ENCODE measurements at regions not wholly inside any gene's neighbourhood (a gene's known extent, or its start where the extent isn't known, plus 50 kb on each side); places are given as distances from the start of the nearest gene placed in this dataset.

DNA sequence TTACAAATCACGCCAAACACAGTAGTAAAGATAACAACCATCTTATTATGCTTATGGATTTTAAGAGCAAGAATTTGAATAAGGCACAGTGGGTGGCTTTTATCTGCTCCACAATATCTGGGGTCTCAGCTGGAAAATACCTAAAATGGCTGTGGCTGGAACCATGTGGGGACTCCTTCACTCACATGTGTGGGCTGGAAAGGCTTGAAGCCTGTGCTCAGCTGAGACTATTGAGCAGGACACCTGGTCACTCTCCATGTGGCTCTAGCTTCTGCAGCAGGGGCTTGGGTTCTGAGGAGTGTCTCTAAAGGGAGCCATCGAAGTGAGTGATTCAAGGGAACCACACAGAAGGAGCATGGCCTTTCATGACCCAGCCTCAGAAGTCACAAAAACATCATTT, 239.6 kb upstream of the B3GALT2 start:
- Histone ChIP-seq H3K36me3 (ENCODE audit: control insufficient read depth in 3 of 3, insufficient read depth in 3 of 3, low read length in 3 of 3) (no peaks in the 10 kb centered on the region), H3K9ac (ENCODE audit: low read depth in 1 of 3, low read length in 3 of 3) (no peak overlapping the region), H3K27ac (ENCODE audit: low read depth, low read length) (no peak overlapping the region), H3K9me3 (ENCODE audit: control insufficient read depth in 3 of 3, low read length in 3 of 3) (no peaks in the 10 kb centered on the region), H3K4me3 (ENCODE audit: low read length in 3 of 3) (no peak overlapping the region), H3K27me3 (ENCODE audit: control insufficient read depth in 3 of 3, insufficient read depth in 3 of 3, low read length in 3 of 3) (no peaks in the 10 kb centered on the region), H3K4me1 (ENCODE audit: control insufficient read depth in 3 of 3, insufficient read depth in 3 of 3, low read length in 3 of 3) (no peaks in the 10 kb centered on the region)

DNA sequence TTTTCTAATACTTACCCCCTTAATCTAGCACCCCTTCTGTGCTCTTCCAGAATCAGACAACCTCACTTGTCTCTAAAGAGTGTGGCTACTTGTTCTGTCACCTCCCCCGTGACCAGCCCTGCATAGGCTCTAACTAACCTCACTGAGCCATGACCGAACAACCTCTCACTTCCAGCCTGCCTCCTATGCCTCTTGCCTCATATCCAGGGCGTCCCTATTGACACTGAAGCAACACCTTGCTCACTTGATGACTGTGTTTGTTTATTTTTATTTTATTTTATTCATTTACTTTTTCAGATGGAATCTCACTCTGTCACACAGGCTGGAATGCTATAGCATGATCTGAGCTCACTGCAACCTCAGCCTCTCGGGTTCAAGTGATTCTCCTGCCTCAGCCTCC, 235.1 kb upstream of the B3GALT2 start:
- H3K27ac ChIP-seq (ENCODE audit: low read depth, low read length): no peak overlapping the region
- peaks cover 0 to 4% (median 0%) of the 10 kb centered on the region in 3 donors for H3K4me1 ChIP-seq (ENCODE audit: control insufficient read depth in 3 of 3, insufficient read depth in 3 of 3, low read length in 3 of 3)
- no peaks in the 10 kb centered on the region for H3K36me3 ChIP-seq (ENCODE audit: control insufficient read depth in 3 of 3, insufficient read depth in 3 of 3, low read length in 3 of 3)
- no peak overlapping the region for H3K4me3 ChIP-seq (ENCODE audit: low read length in 3 of 3)
- H3K9me3 ChIP-seq (ENCODE audit: control insufficient read depth in 3 of 3, low read length in 3 of 3): no peaks in the 10 kb centered on the region
- H3K9ac ChIP-seq (ENCODE audit: low read depth in 1 of 3, low read length in 3 of 3): no peak overlapping the region
- no peaks in the 10 kb centered on the region for H3K27me3 ChIP-seq (ENCODE audit: control insufficient read depth in 3 of 3, insufficient read depth in 3 of 3, low read length in 3 of 3)

DNA sequence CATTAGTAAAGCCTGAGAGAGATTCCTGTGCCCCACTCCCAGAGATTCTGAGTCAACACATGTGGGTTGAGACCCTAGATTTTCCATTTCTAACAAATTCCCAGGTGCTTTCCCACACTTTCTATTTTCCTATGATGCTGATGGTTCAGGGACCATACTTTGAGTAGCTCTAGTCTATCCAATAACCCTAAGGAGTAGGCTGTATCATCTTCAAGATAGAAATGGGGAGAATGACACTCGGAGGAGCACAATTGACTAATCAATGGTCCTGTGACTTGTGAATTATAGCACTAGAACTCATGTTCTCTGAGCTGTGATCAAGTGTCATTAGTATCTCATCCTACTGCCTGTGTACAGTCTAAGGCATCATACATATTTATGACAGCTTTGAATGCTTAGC, 232.9 kb upstream of the B3GALT2 start:
- Histone ChIP-seq H3K27ac (ENCODE audit: low read depth, low read length) (no peak overlapping the region), H3K9ac (ENCODE audit: low read depth in 1 of 3, low read length in 3 of 3) (no peak overlapping the region), H3K4me3 (ENCODE audit: low read length in 3 of 3) (no peak overlapping the region), H3K4me1 (ENCODE audit: control insufficient read depth in 3 of 3, insufficient read depth in 3 of 3, low read length in 3 of 3) (peaks cover 0 to 4% (median 0%) of the 10 kb centered on the region in 3 donors), H3K36me3 (ENCODE audit: control insufficient read depth in 3 of 3, insufficient read depth in 3 of 3, low read length in 3 of 3) (no peaks in the 10 kb centered on the region), H3K9me3 (ENCODE audit: control insufficient read depth in 3 of 3, low read length in 3 of 3) (no peaks in the 10 kb centered on the region), H3K27me3 (ENCODE audit: control insufficient read depth in 3 of 3, insufficient read depth in 3 of 3, low read length in 3 of 3) (no peaks in the 10 kb centered on the region)

DNA sequence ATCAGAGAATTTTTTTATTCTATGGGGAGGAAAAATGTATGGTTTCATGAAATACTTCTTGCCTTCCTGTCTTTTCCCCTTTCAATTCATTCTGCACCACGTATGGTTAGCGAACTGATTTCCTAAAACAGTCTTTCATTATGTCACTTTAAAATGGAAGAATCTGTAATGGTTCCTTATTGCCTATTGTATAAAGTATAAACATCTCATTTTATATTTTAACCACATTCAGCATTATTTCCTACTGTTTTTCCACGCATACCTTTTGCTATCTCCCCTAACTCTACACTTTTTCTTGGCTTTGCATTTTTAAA, 232.3 kb upstream of the B3GALT2 start:
- Histone ChIP-seq H3K27me3 (ENCODE audit: control insufficient read depth in 3 of 3, insufficient read depth in 3 of 3, low read length in 3 of 3) (no peaks in the 10 kb centered on the region), H3K4me3 (ENCODE audit: low read length in 3 of 3) (peak overlapping the region; percentile 19 to 61 (median 22)), H3K9me3 (ENCODE audit: control insufficient read depth in 3 of 3, low read length in 3 of 3) (no peaks in the 10 kb centered on the region), H3K4me1 (ENCODE audit: control insufficient read depth in 3 of 3, insufficient read depth in 3 of 3, low read length in 3 of 3) (peaks cover 0 to 4% (median 0%) of the 10 kb centered on the region in 3 donors), H3K36me3 (ENCODE audit: control insufficient read depth in 3 of 3, insufficient read depth in 3 of 3, low read length in 3 of 3) (no peaks in the 10 kb centered on the region), H3K27ac (ENCODE audit: low read depth, low read length) (no peak overlapping the region), H3K9ac (ENCODE audit: low read depth in 1 of 3, low read length in 3 of 3) (no peak overlapping the region)

DNA sequence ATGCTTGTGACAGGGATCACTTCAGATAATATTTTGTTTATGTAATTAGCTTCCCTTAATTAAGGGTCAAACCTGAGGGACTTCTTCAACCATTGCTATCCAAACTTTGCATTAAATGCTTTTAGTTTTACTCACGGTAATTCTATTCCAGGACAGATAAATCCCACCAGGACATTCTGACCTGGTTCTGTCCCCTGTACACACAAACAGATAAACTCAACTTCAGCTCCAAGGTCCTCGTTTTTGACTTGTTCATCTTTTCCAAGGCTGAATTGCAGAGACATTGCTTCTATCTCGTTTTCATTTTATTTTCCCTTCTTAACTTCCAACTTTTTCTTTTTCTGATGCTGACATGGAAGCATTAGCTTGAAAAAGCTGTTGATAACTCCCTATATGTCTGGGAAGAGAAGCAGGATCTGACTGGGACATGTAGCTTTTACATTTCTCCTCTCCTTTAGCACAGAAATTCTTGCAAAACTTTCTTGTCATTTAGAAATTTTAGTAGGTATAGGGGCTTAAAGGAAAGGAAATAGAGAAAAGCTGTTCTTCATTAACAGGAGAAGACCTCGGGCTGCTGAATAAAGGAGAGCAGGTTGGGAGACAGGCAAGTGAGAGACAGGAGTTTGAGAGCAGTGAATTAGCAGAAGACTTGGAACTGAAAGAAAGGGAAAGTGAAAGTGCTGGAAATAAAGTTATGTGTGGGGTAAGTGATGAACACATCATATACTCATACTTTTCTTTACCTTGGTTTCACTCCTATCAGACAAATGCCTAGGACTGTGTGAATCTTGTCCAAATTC, 231.7 kb upstream of the B3GALT2 start:
- Histone ChIP-seq H3K4me3 (ENCODE audit: low read length in 3 of 3) (peak overlapping the region; percentile 19 to 61 (median 22)), H3K36me3 (ENCODE audit: control insufficient read depth in 3 of 3, insufficient read depth in 3 of 3, low read length in 3 of 3) (no peaks in the 10 kb centered on the region), H3K4me1 (ENCODE audit: control insufficient read depth in 3 of 3, insufficient read depth in 3 of 3, low read length in 3 of 3) (peaks cover 0 to 4% (median 0%) of the 10 kb centered on the region in 3 donors), H3K27me3 (ENCODE audit: control insufficient read depth in 3 of 3, insufficient read depth in 3 of 3, low read length in 3 of 3) (no peaks in the 10 kb centered on the region), H3K27ac (ENCODE audit: low read depth, low read length) (no peak overlapping the region), H3K9me3 (ENCODE audit: control insufficient read depth in 3 of 3, low read length in 3 of 3) (no peaks in the 10 kb centered on the region), H3K9ac (ENCODE audit: low read depth in 1 of 3, low read length in 3 of 3) (peak overlapping the region in 1 of 3 donors; percentile 9)

DNA sequence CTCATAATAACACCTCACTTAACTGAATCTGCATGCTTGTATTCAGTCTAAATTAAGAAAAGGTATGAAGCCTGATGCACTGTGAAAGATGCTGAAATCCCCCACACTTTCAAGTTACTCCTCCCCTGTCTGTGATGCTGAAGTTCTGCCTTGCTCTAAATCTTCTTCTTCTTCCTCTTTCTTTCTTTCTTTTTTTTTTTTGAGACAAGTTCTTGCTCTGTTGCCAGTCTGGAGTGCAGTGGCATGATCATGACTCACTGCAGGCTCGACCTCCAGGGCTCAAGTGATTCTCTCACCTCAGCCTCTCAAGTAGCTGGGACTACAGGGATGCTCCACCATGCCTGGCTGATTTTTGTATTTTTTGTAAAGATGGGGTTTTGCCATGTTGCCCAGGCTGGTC, 231.0 kb upstream of the B3GALT2 start:
- Histone ChIP-seq H3K4me1 (ENCODE audit: control insufficient read depth in 3 of 3, insufficient read depth in 3 of 3, low read length in 3 of 3) (peaks cover 0 to 4% (median 0%) of the 10 kb centered on the region in 3 donors), H3K36me3 (ENCODE audit: control insufficient read depth in 3 of 3, insufficient read depth in 3 of 3, low read length in 3 of 3) (no peaks in the 10 kb centered on the region), H3K27ac (ENCODE audit: low read depth, low read length) (no peak overlapping the region), H3K9me3 (ENCODE audit: control insufficient read depth in 3 of 3, low read length in 3 of 3) (no peaks in the 10 kb centered on the region), H3K4me3 (ENCODE audit: low read length in 3 of 3) (no peak overlapping the region), H3K27me3 (ENCODE audit: control insufficient read depth in 3 of 3, insufficient read depth in 3 of 3, low read length in 3 of 3) (no peaks in the 10 kb centered on the region), H3K9ac (ENCODE audit: low read depth in 1 of 3, low read length in 3 of 3) (no peak overlapping the region)

DNA sequence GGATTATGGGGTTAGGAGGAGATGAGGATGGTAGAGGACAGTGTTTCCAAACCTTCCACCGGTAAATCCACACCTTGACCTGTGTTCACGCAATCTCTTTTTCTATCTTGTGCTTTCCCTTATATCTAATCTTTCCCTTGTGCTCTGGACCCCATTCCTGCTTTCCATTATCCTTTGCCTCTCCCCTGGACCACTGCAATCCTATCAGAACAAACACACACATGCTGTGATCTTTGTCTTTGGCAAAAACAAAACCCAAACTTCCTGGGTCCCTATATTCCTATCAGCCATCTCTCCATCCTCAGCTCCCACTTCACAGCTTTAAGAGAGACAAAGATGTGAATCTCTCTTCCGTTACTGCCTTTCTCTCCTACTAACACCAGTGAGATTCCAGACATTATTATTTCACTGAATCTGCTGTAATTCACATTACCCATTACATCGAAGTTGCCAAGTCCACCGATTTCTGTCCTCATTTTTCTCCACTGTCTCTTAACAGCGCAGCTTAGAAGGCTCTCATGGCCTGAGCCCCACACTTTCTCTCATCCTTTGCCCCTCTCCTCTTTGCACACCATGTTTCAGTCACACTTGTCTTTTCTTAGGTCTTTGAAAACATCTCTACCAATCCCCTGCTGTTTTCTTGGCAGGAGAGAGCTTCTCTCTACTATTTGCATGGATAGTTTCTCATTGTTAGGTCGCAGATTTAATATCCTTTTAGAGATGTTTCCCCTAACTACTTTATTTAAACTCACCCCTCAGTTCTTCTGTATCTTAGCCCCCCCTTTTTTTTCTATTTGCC, 230.0 kb upstream of the B3GALT2 start:
- H3K9me3 ChIP-seq (ENCODE audit: control insufficient read depth in 3 of 3, low read length in 3 of 3): no peaks in the 10 kb centered on the region
- no peaks in the 10 kb centered on the region for H3K36me3 ChIP-seq (ENCODE audit: control insufficient read depth in 3 of 3, insufficient read depth in 3 of 3, low read length in 3 of 3)
- peaks cover 0 to 4% (median 0%) of the 10 kb centered on the region in 3 donors for H3K4me1 ChIP-seq (ENCODE audit: control insufficient read depth in 3 of 3, insufficient read depth in 3 of 3, low read length in 3 of 3)
- no peak overlapping the region for H3K9ac ChIP-seq (ENCODE audit: low read depth in 1 of 3, low read length in 3 of 3)
- H3K4me3 ChIP-seq (ENCODE audit: low read length in 3 of 3): no peak overlapping the region
- H3K27me3 ChIP-seq (ENCODE audit: control insufficient read depth in 3 of 3, insufficient read depth in 3 of 3, low read length in 3 of 3): no peaks in the 10 kb centered on the region
- no peak overlapping the region for H3K27ac ChIP-seq (ENCODE audit: low read depth, low read length)

DNA sequence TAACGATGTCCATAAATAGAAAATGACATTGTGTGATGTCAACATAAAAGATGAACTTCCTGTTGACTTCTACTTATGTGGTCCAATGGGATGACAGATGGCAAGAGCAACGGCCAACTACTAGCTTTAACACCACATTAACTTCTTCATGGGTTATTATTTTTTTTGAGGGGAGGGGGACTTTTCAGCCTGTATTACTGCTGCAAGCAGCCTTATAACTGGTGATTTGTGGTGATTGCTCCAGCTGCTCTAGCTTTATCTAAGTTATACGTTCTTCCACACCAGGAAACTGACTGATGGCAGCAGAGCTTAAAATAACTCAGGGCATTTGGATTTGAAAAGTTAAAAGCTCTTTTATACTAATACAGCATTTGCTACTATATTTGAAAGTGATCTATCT, 228.8 kb upstream of the B3GALT2 start:
- Histone ChIP-seq H3K4me1 (ENCODE audit: control insufficient read depth in 3 of 3, insufficient read depth in 3 of 3, low read length in 3 of 3) (peaks cover 0 to 4% (median 0%) of the 10 kb centered on the region in 3 donors), H3K9me3 (ENCODE audit: control insufficient read depth in 3 of 3, low read length in 3 of 3) (no peaks in the 10 kb centered on the region), H3K9ac (ENCODE audit: low read depth in 1 of 3, low read length in 3 of 3) (no peak overlapping the region), H3K4me3 (ENCODE audit: low read length in 3 of 3) (no peak overlapping the region), H3K36me3 (ENCODE audit: control insufficient read depth in 3 of 3, insufficient read depth in 3 of 3, low read length in 3 of 3) (no peaks in the 10 kb centered on the region), H3K27ac (ENCODE audit: low read depth, low read length) (no peak overlapping the region), H3K27me3 (ENCODE audit: control insufficient read depth in 3 of 3, insufficient read depth in 3 of 3, low read length in 3 of 3) (no peaks in the 10 kb centered on the region)

DNA sequence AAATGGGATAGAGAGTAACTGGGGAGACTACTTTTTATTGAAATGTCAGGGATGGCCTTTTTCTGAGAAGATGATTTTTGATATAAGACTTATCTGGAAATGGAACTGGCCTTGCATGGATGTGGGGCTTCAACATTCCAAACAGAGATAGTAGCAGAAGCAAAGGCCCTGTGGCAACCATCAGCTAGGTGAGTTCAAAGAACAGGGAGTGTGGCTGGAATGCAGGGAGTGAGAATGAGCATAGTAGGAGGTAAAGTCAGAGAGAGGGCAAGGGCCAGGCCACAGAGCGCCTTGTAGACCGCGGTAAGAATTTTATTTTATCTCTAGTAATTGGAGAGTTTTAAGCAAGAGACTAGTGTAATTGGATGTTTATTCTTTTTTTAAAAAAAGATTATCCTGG, 227.0 kb upstream of the B3GALT2 start:
- no peak overlapping the region for H3K9ac ChIP-seq (ENCODE audit: low read depth in 1 of 3, low read length in 3 of 3)
- no peaks in the 10 kb centered on the region for H3K27me3 ChIP-seq (ENCODE audit: control insufficient read depth in 3 of 3, insufficient read depth in 3 of 3, low read length in 3 of 3)

DNA sequence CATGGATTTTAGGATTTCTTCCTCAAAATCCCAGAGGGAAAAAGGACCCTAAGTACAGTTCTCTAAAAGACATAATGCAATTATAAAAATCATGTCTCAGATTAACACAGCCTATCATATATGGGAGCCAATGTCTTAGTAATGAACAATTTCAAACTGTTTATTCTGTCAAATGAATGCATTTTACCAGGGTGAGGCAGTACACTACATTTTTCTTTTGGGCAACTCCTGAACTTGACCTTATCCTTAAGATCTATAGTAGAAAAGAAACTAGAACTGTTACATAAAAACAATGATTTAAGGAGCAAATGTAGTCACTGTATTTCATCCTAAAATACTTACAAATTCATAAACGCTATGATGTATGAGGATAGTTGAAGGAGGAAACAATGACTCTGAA, 226.3 kb upstream of the B3GALT2 start:
- Histone ChIP-seq H3K4me1 (ENCODE audit: control insufficient read depth in 3 of 3, insufficient read depth in 3 of 3, low read length in 3 of 3) (peaks cover 0 to 2% (median 0%) of the 10 kb centered on the region in 3 donors), H3K27me3 (ENCODE audit: control insufficient read depth in 3 of 3, insufficient read depth in 3 of 3, low read length in 3 of 3) (no peaks in the 10 kb centered on the region), H3K9me3 (ENCODE audit: control insufficient read depth in 3 of 3, low read length in 3 of 3) (no peaks in the 10 kb centered on the region), H3K27ac (ENCODE audit: low read depth, low read length) (no peak overlapping the region), H3K36me3 (ENCODE audit: control insufficient read depth in 3 of 3, insufficient read depth in 3 of 3, low read length in 3 of 3) (no peaks in the 10 kb centered on the region), H3K9ac (ENCODE audit: low read depth in 1 of 3, low read length in 3 of 3) (no peak overlapping the region), H3K4me3 (ENCODE audit: low read length in 3 of 3) (no peak overlapping the region)

More for the DNA sequence above, 227.0 kb upstream of the B3GALT2 start:
- Histone ChIP-seq H3K27ac (ENCODE audit: low read depth, low read length) (no peak overlapping the region), H3K9me3 (ENCODE audit: control insufficient read depth in 3 of 3, low read length in 3 of 3) (no peaks in the 10 kb centered on the region), H3K4me3 (ENCODE audit: low read length in 3 of 3) (no peak overlapping the region), H3K4me1 (ENCODE audit: control insufficient read depth in 3 of 3, insufficient read depth in 3 of 3, low read length in 3 of 3) (peaks cover 0 to 4% (median 0%) of the 10 kb centered on the region in 3 donors), H3K36me3 (ENCODE audit: control insufficient read depth in 3 of 3, insufficient read depth in 3 of 3, low read length in 3 of 3) (no peaks in the 10 kb centered on the region)
